ENCODE measurements at regions not wholly inside any gene's neighbourhood (a gene's known extent, or its start where the extent isn't known, plus 50 kb on each side); places are given as distances from the start of the nearest gene placed in this dataset.

- Histone ChIP-seq H3K36me3 (no peaks in the 10 kb centered on the region), H3K4me3 (no peak overlapping the region), H3K27me3 (no peaks in the 10 kb centered on the region), H3K9me3 (no peaks in the 10 kb centered on the region), H3K27ac (no peak overlapping the region), H3K4me1 (no peaks in the 10 kb centered on the region)
- DNase-seq, result no peak
- no peak for TF ChIP-seq CTCF (IDR thresholded peaks at IDR 0.05)
- TF ChIP-seq POLR2A (IDR thresholded peaks at IDR 0.05), result no peak
These were observed 448.2 kb downstream of the EDEM1 start for GRCh38 chr3:5635746-5636145.

GRCh38 chr3:5638550-5638949 lies 451.0 kb downstream of the EDEM1 start:
- Histone ChIP-seq H3K9me3 (no peaks in the 10 kb centered on the region), H3K36me3 (no peaks in the 10 kb centered on the region), H3K27me3 (no peaks in the 10 kb centered on the region), H3K4me3 (no peak overlapping the region), H3K27ac (no peak overlapping the region), H3K4me1 (no peaks in the 10 kb centered on the region)
- DNase-seq, result no peak
- no peak for TF ChIP-seq POLR2A (IDR thresholded peaks at IDR 0.05)
- no peak for TF ChIP-seq CTCF (IDR thresholded peaks at IDR 0.05)

- Histone ChIP-seq H3K4me3 (no peak overlapping the region), H3K4me1 (no peaks in the 10 kb centered on the region), H3K27ac (no peak overlapping the region), H3K27me3 (no peaks in the 10 kb centered on the region), H3K9me3 (no peaks in the 10 kb centered on the region), H3K36me3 (no peaks in the 10 kb centered on the region)
- no peak for TF ChIP-seq CTCF (IDR thresholded peaks at IDR 0.05)
- no peak for TF ChIP-seq POLR2A (IDR thresholded peaks at IDR 0.05)
- no peak for DNase-seq
These were observed 457.5 kb downstream of the EDEM1 start for GRCh38 chr3:5644773-5645670.

GRCh38 chr3:5645692-5646410 lies 458.3 kb downstream of the EDEM1 start:
- Histone ChIP-seq H3K27me3 (no peaks in the 10 kb centered on the region), H3K36me3 (no peaks in the 10 kb centered on the region), H3K4me3 (no peak overlapping the region), H3K27ac (no peak overlapping the region), H3K9me3 (no peaks in the 10 kb centered on the region), H3K4me1 (no peaks in the 10 kb centered on the region)
- DNase-seq, result no peak
- TF ChIP-seq POLR2A (IDR thresholded peaks at IDR 0.05) (no peak), CTCF (IDR thresholded peaks at IDR 0.05) (no peak)

GRCh38 chr3:5650303-5650702 lies 462.8 kb downstream of the EDEM1 start:
- Histone ChIP-seq H3K27ac (no peak overlapping the region), H3K9me3 (no peaks in the 10 kb centered on the region), H3K27me3 (no peaks in the 10 kb centered on the region), H3K36me3 (no peaks in the 10 kb centered on the region), H3K4me3 (no peak overlapping the region), H3K4me1 (no peaks in the 10 kb centered on the region)
- TF ChIP-seq POLR2A (IDR thresholded peaks at IDR 0.05) (no peak), CTCF (IDR thresholded peaks at IDR 0.05) (no peak)
- no peak for DNase-seq

Measured in Peyer's patch (tissue), 4 donors.